HFFc6 (cell line): ENCODE measurements at regions not wholly inside any gene's neighbourhood (a gene's known extent, or its start where the extent isn't known, plus 50 kb on each side); places are given as distances from the start of the nearest gene placed in this dataset.

Experiments used
- DNase-seq: peaks from one replicate; pipeline ENCODE4 v3.0.0-alpha.2; 2018
- H3K27ac Mint-ChIP-seq: 2 replicates; pipeline ENCODE4 v1.8.0; 2020; ENCODE audit warnings: mild to moderate bottlenecking, mixed read lengths
- H3K27me3 Mint-ChIP-seq: 2 replicates; pipeline ENCODE4 v1.8.0; 2021; ENCODE audit warnings: mild to moderate bottlenecking, moderate library complexity, mixed read lengths; ENCODE audit not compliant: insufficient read depth
- H3K36me3 Mint-ChIP-seq: 2 replicates; pipeline ENCODE4 v1.8.0; 2021; ENCODE audit warnings: low read depth, mixed read lengths
- H3K4me1 Mint-ChIP-seq: 2 replicates; pipeline ENCODE4 v1.8.0; 2020; ENCODE audit warnings: low read depth, mixed read lengths
- H3K4me3 Mint-ChIP-seq: 2 replicates; pipeline ENCODE4 v1.8.0; 2020; ENCODE audit warnings: mild to moderate bottlenecking, moderate library complexity, mixed read lengths
- H3K9me3 Mint-ChIP-seq: 2 replicates; pipeline ENCODE4 v1.8.0; 2020; ENCODE audit warnings: mild to moderate bottlenecking, mixed read lengths
- TF ChIP-seq, protein P1 (sequence below): fragments of 200-600 bp; sonication (generic); IDR thresholded peaks from 2 replicates; pipeline ENCODE4 v1.5.0; 2021; ENCODE audit warnings: antibody characterized with exemption, mild to moderate bottlenecking

DNA sequence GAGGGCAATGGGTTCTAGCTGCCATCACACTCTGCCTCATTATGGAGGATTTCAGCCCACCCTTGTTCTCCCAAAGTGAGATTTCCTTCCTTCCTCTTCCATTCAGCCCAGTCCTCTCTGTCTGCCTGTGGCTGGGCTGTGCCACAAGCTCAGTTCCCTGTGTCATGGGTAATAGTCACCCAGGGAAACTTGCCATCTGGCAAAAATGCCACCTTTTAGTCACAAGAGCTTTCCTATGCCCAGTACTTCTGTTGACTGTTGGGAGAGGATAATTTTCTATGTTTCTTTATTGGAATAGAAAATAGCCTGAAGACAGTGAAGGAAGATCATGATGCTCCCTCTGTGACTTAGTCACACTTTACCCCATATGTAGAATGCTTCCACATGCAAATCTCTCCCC is 71.4 kb downstream of the TLR4 start:
- Mint-ChIP-seq H3K36me3 (no peaks in the 10 kb centered on the region), H3K9me3 (peaks cover 4% of the 10 kb centered on the region; the same call in 1 of the 2 replicates), H3K4me1 (peaks cover 10% of the 10 kb centered on the region; the same call in 1 of the 2 replicates), H3K4me3 (no peak overlapping the region), H3K27ac (no peak overlapping the region), H3K27me3 (no peaks in the 10 kb centered on the region)
- TF ChIP-seq, protein P1, sequence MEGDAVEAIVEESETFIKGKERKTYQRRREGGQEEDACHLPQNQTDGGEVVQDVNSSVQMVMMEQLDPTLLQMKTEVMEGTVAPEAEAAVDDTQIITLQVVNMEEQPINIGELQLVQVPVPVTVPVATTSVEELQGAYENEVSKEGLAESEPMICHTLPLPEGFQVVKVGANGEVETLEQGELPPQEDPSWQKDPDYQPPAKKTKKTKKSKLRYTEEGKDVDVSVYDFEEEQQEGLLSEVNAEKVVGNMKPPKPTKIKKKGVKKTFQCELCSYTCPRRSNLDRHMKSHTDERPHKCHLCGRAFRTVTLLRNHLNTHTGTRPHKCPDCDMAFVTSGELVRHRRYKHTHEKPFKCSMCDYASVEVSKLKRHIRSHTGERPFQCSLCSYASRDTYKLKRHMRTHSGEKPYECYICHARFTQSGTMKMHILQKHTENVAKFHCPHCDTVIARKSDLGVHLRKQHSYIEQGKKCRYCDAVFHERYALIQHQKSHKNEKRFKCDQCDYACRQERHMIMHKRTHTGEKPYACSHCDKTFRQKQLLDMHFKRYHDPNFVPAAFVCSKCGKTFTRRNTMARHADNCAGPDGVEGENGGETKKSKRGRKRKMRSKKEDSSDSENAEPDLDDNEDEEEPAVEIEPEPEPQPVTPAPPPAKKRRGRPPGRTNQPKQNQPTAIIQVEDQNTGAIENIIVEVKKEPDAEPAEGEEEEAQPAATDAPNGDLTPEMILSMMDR: no peak
- DNase-seq: no peak

DNA sequence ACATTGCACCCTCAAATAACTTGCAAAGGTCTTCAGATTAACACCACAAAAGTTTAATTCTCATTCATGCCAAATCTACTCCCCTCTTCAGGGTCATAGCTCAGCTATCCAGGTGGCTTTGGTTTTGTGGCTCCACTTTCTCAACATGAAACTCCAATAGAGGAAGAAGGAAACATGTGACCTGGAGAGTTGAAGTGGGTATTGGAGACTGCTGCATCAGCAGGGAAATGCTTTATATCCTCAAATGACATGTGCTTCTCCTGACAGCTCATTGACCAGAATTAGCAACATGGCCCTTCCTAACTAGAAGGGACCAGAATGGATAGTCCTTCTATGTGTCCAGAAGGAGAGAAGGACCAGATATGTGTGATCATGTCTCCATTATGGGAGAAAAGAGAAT is 73.6 kb downstream of the TLR4 start:
- H3K4me3 Mint-ChIP-seq: no peak overlapping the region
- H3K27ac Mint-ChIP-seq: no peak overlapping the region

DNA sequence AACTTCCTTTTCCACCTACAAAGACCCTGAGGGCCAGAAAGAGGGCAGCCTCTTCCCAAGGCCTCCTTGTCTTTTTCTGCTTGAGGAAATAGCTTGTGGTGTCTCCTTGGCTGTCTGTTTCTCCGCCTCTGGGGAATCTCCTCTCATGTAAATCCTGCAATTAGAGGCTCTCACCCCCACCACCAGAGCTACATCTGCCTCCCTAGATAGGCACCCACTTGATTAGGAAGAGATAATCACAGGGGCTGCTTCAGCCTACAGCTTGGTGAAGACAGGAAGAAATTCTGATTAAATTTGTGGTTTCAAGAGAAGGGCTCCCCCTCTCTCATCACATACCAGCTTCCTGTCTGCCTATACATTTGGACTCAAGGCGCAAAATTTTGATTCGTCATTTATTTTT is 75.6 kb downstream of the TLR4 start:
- H3K4me1 Mint-ChIP-seq: no peaks in the 10 kb centered on the region; the same call in 1 of the 2 replicates
- no peak for DNase-seq
- TF ChIP-seq, protein P1: no peak
- H3K9me3 Mint-ChIP-seq: peaks cover 3% of the 10 kb centered on the region; the same call in 1 of the 2 replicates
- no peaks in the 10 kb centered on the region for H3K27me3 Mint-ChIP-seq
- H3K27ac Mint-ChIP-seq: no peak overlapping the region
- no peak overlapping the region for H3K4me3 Mint-ChIP-seq
- H3K36me3 Mint-ChIP-seq: no peaks in the 10 kb centered on the region

More for the DNA sequence above, 73.6 kb downstream of the TLR4 start:
- DNase-seq: no peak
- TF ChIP-seq, protein P1: no peak
- Mint-ChIP-seq H3K9me3 (peaks cover 4% of the 10 kb centered on the region; the same call in 1 of the 2 replicates), H3K36me3 (no peaks in the 10 kb centered on the region), H3K27me3 (no peaks in the 10 kb centered on the region), H3K4me1 (peaks cover 6% of the 10 kb centered on the region; the same call in 1 of the 2 replicates)

DNA sequence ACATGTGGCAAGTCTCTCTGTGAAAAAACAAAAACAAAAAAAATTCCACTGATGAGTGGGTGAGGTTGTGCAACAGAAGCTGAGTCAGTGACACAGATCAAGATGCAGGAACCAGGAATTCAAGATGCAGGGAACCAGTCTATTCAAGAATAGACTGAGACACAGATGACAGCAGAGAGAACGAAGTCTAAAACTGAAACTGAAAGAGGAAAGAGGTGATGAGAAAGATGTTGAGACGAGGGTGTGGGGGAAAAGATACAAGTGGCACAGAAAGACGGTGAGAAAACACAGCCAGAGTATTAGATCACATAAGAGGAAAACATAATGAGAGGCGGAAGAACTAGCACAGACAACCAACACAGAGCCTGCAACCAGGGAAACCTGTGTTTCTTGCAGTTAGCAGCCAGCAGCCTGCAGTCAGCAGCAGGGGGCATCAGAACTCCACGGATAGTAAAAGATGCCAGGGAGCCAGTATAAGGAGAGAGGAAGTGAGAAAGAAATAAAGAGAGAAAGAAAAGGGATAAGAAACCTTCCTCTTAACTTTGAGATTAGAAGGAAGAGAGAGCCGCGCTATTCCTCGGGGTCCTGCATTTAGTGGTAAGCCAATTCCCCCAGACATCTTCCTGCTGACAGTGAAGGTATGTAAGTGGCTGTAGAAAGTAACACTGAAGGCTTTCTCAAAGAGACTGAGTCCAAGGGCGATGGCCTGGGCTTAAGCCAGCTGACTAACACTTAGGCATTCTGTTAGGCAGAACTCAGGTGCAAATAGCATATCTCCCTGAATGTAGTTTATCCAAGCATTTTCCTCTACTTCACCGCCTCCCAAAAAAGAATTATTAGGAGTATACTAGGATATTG is 79.0 kb downstream of the TLR4 start:
- Mint-ChIP-seq H3K9me3 (no peaks in the 10 kb centered on the region; the same call in 1 of the 2 replicates), H3K27me3 (no peaks in the 10 kb centered on the region), H3K4me3 (no peak overlapping the region), H3K4me1 (peaks cover 6% of the 10 kb centered on the region; the same call in 1 of the 2 replicates), H3K36me3 (no peaks in the 10 kb centered on the region), H3K27ac (no peak overlapping the region)
- TF ChIP-seq, protein P1: peak; percentile 81
- peak; percentile 86 for DNase-seq

DNA sequence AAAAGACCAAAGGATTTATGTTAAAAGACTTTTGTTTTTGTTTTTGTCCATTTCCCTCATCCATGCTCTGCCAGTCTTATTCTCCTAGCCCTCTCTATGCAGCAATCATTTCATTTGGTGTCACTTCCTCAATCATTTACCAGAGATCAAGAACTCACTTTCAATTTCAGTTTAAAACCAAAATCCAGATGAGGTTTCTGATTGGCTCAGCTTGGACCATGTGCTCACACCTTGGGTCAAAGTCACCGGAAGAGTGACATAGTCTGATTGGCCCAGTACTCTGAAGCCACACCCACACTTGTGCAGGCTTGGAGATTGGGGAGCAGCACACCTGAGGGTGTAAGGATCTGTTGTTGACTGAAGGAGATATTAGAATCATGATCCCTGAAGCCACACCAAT is 79.6 kb downstream of the TLR4 start:
- no peaks in the 10 kb centered on the region for H3K36me3 Mint-ChIP-seq
- TF ChIP-seq, protein P1: no peak
- H3K9me3 Mint-ChIP-seq: no peaks in the 10 kb centered on the region; the same call in 1 of the 2 replicates
- no peaks in the 10 kb centered on the region for H3K27me3 Mint-ChIP-seq
- no peak for DNase-seq
- H3K27ac Mint-ChIP-seq: no peak overlapping the region
- H3K4me3 Mint-ChIP-seq: no peak overlapping the region
- peaks cover 6% of the 10 kb centered on the region; the same call in 1 of the 2 replicates for H3K4me1 Mint-ChIP-seq
